IPS-18a (cell line): ENCODE measurements at regions not wholly inside any gene's neighbourhood (a gene's known extent, or its start where the extent isn't known, plus 50 kb on each side); places are given as distances from the start of the nearest gene placed in this dataset.

ENCODE experiments used
- H3K27ac ChIP-seq: one replicate; pipeline ENCODE4 v1.5.1; 2013; ENCODE audit warnings: low read length
- H3K27me3 ChIP-seq: one replicate; pipeline ENCODE4 v1.6.1; 2013; ENCODE audit warnings: mild to moderate bottlenecking, low read length; ENCODE audit not compliant: control insufficient read depth, insufficient read depth
- H3K36me3 ChIP-seq: one replicate; pipeline ENCODE4 v1.6.1; 2013; ENCODE audit warnings: low read depth, low read length; ENCODE audit not compliant: control insufficient read depth
- H3K4me1 ChIP-seq: one replicate; pipeline ENCODE4 v1.6.1; 2013; ENCODE audit warnings: low read depth, low read length; ENCODE audit not compliant: control insufficient read depth
- H3K4me3 ChIP-seq: one replicate; pipeline ENCODE4 v1.5.1; 2013; ENCODE audit warnings: low read length
- H3K9ac ChIP-seq: one replicate; pipeline ENCODE4 v1.6.1; 2013; ENCODE audit warnings: mild to moderate bottlenecking, low read length, moderate library complexity
- H3K9me3 ChIP-seq: one replicate; pipeline ENCODE4 v1.6.1; 2013; ENCODE audit warnings: low read depth, low read length; ENCODE audit not compliant: control insufficient read depth

GRCh38 chr2:128690431-128690830 lies 371.8 kb upstream of the HS6ST1 start:
- Histone ChIP-seq H3K27ac (no peak overlapping the region), H3K9ac (no peak overlapping the region), H3K36me3 (no peaks in the 10 kb centered on the region)

GRCh38 chr2:128690869-128691268 lies 372.2 kb upstream of the HS6ST1 start:
- Histone ChIP-seq H3K36me3 (no peaks in the 10 kb centered on the region), H3K4me1 (peaks cover 6% of the 10 kb centered on the region), H3K9me3 (no peaks in the 10 kb centered on the region), H3K27me3 (no peaks in the 10 kb centered on the region), H3K4me3 (no peak overlapping the region), H3K9ac (no peak overlapping the region), H3K27ac (no peak overlapping the region)

More at GRCh38 chr2:128690431-128690830, 371.8 kb upstream of the HS6ST1 start:
- no peaks in the 10 kb centered on the region for H3K27me3 ChIP-seq
- no peaks in the 10 kb centered on the region for H3K9me3 ChIP-seq
- H3K4me3 ChIP-seq, result no peak overlapping the region
- peaks cover 6% of the 10 kb centered on the region for H3K4me1 ChIP-seq

- Histone ChIP-seq H3K4me1 (peaks cover 6% of the 10 kb centered on the region), H3K27ac (no peak overlapping the region), H3K9ac (no peak overlapping the region), H3K9me3 (no peaks in the 10 kb centered on the region), H3K4me3 (no peak overlapping the region), H3K27me3 (no peaks in the 10 kb centered on the region), H3K36me3 (no peaks in the 10 kb centered on the region)
Observed at GRCh38 chr2:128691526-128691925, 372.9 kb upstream of the HS6ST1 start.

GRCh38 chr2:128692895-128693742 lies 374.5 kb upstream of the HS6ST1 start:
- Histone ChIP-seq H3K27me3 (no peaks in the 10 kb centered on the region), H3K27ac (no peak overlapping the region), H3K4me1 (peaks cover 6% of the 10 kb centered on the region), H3K9ac (no peak overlapping the region), H3K9me3 (no peaks in the 10 kb centered on the region), H3K4me3 (no peak overlapping the region), H3K36me3 (no peaks in the 10 kb centered on the region)

- Histone ChIP-seq H3K9ac (no peak overlapping the region), H3K36me3 (no peaks in the 10 kb centered on the region), H3K4me3 (no peak overlapping the region), H3K27ac (no peak overlapping the region), H3K9me3 (no peaks in the 10 kb centered on the region), H3K27me3 (no peaks in the 10 kb centered on the region), H3K4me1 (peaks cover 6% of the 10 kb centered on the region)
Observed at GRCh38 chr2:128693743-128694029, 375.0 kb upstream of the HS6ST1 start.

- H3K9me3 ChIP-seq, result no peaks in the 10 kb centered on the region
- H3K27ac ChIP-seq, result no peak overlapping the region
- H3K9ac ChIP-seq, result no peak overlapping the region
- no peaks in the 10 kb centered on the region for H3K36me3 ChIP-seq
- peaks cover 6% of the 10 kb centered on the region for H3K4me1 ChIP-seq
- no peaks in the 10 kb centered on the region for H3K27me3 ChIP-seq
- no peak overlapping the region for H3K4me3 ChIP-seq
Observed at GRCh38 chr2:128695646-128696220, 377.1 kb upstream of the HS6ST1 start.

GRCh38 chr2:128696421-128696820 lies 377.8 kb upstream of the HS6ST1 start:
- no peaks in the 10 kb centered on the region for H3K9me3 ChIP-seq
- no peak overlapping the region for H3K9ac ChIP-seq
- H3K27me3 ChIP-seq, result no peaks in the 10 kb centered on the region
- H3K27ac ChIP-seq, result no peak overlapping the region
- H3K4me3 ChIP-seq, result no peak overlapping the region
- no peaks in the 10 kb centered on the region for H3K36me3 ChIP-seq
- H3K4me1 ChIP-seq, result peaks cover under 1% of the 10 kb centered on the region

GRCh38 chr2:128701418-128701817 lies 382.8 kb upstream of the HS6ST1 start:
- no peaks in the 10 kb centered on the region for H3K4me1 ChIP-seq
- no peak overlapping the region for H3K4me3 ChIP-seq
- no peaks in the 10 kb centered on the region for H3K27me3 ChIP-seq
- H3K36me3 ChIP-seq, result no peaks in the 10 kb centered on the region
- H3K27ac ChIP-seq, result no peak overlapping the region
- no peak overlapping the region for H3K9ac ChIP-seq
- H3K9me3 ChIP-seq, result no peaks in the 10 kb centered on the region

- Histone ChIP-seq H3K36me3 (no peaks in the 10 kb centered on the region), H3K4me3 (no peak overlapping the region), H3K9me3 (peaks cover under 1% of the 10 kb centered on the region), H3K9ac (no peak overlapping the region), H3K27ac (no peak overlapping the region), H3K4me1 (no peaks in the 10 kb centered on the region), H3K27me3 (no peaks in the 10 kb centered on the region)
Observed at GRCh38 chr2:128702616-128703015, 383.9 kb upstream of the HS6ST1 start.

GRCh38 chr2:128708106-128708816 lies 389.6 kb upstream of the HS6ST1 start:
- H3K27ac ChIP-seq, result no peak overlapping the region
- no peaks in the 10 kb centered on the region for H3K27me3 ChIP-seq
- no peaks in the 10 kb centered on the region for H3K36me3 ChIP-seq
- no peak overlapping the region for H3K4me3 ChIP-seq
- no peaks in the 10 kb centered on the region for H3K4me1 ChIP-seq
- H3K9ac ChIP-seq, result no peak overlapping the region
- peaks cover 4% of the 10 kb centered on the region for H3K9me3 ChIP-seq

GRCh38 chr2:128710242-128710641 lies 391.6 kb upstream of the HS6ST1 start:
- Histone ChIP-seq H3K27me3 (no peaks in the 10 kb centered on the region), H3K36me3 (no peaks in the 10 kb centered on the region), H3K9me3 (peaks cover 4% of the 10 kb centered on the region), H3K4me3 (no peak overlapping the region), H3K27ac (no peak overlapping the region), H3K4me1 (no peaks in the 10 kb centered on the region), H3K9ac (no peak overlapping the region)
